Subcutaneous abdominal adipose tissue (tissue), 5 donors: ENCODE measurements at regions not wholly inside any gene's neighbourhood (a gene's known extent, or its start where the extent isn't known, plus 50 kb on each side); places are given as distances from the start of the nearest gene placed in this dataset.

Source experiments
- H3K27ac ChIP-seq: one replicate; pipeline ENCODE4 v1.7.0; 2013; ENCODE audit warnings: low read depth, mild to moderate bottlenecking, inconsistent platforms, low read length, moderate library complexity
- H3K27me3 ChIP-seq, 5 donors: one replicate each; pipeline ENCODE4 v1.7.0; 2013; ENCODE audit warnings: low read length in 5 of 5, inconsistent platforms in 1 of 5; ENCODE audit not compliant: control insufficient read depth in 5 of 5, insufficient read depth in 4 of 5
- H3K36me3 ChIP-seq, 5 donors: one replicate each; pipeline ENCODE4 v1.7.0; 2013; ENCODE audit warnings: low read length in 5 of 5; ENCODE audit not compliant: control insufficient read depth in 5 of 5, insufficient read depth in 5 of 5
- H3K4me1 ChIP-seq, 5 donors: one replicate each; pipeline ENCODE4 v1.7.0; 2013; ENCODE audit warnings: low read length in 5 of 5, mild to moderate bottlenecking in 3 of 5, moderate library complexity in 1 of 5; ENCODE audit not compliant: control insufficient read depth in 5 of 5, insufficient read depth in 5 of 5
- H3K4me3 ChIP-seq, 5 donors: one replicate each; pipeline ENCODE4 v1.7.0; 2013; ENCODE audit warnings: low read length in 5 of 5, low read depth in 1 of 5
- H3K9ac ChIP-seq, 5 donors: one replicate each; pipeline ENCODE4 v1.7.0; 2013; ENCODE audit warnings: low read length in 5 of 5, mild to moderate bottlenecking in 4 of 5, moderate library complexity in 3 of 5
- H3K9me3 ChIP-seq, 5 donors: one replicate each; pipeline ENCODE4 v1.7.0; 2013; ENCODE audit warnings: low read length in 5 of 5; ENCODE audit not compliant: control insufficient read depth in 5 of 5
- donor health status: healthy.
- donor health status: healthy.
- donor health status: healthy.
- donor health status: healthy.
- donor health status: healthy.

- H3K27me3 ChIP-seq = no peaks in the 10 kb centered on the region
- H3K9me3 ChIP-seq = no peaks in the 10 kb centered on the region
- peaks cover 0 to 70% (median 30%) of the 10 kb centered on the region in 5 donors for H3K36me3 ChIP-seq
- H3K27ac ChIP-seq = no peak overlapping the region
- no peak overlapping the region for H3K4me3 ChIP-seq
- H3K4me1 ChIP-seq = peaks cover 0 to 5% (median 0%) of the 10 kb centered on the region in 5 donors
- H3K9ac ChIP-seq = no peak overlapping the region
Measured at GRCh38 chr22:25374869-25375268, 155.4 kb downstream of the CRYBB2 start.

- no peak overlapping the region for H3K4me3 ChIP-seq
- no peak overlapping the region for H3K27ac ChIP-seq
- no peak overlapping the region for H3K9ac ChIP-seq
- peaks cover 0 to 76% (median 36%) of the 10 kb centered on the region in 5 donors for H3K36me3 ChIP-seq
- H3K27me3 ChIP-seq = no peaks in the 10 kb centered on the region
- H3K9me3 ChIP-seq = no peaks in the 10 kb centered on the region
- peaks cover 0 to 5% (median 0%) of the 10 kb centered on the region in 5 donors for H3K4me1 ChIP-seq
Measured at GRCh38 chr22:25375683-25376082, 156.2 kb downstream of the CRYBB2 start.

GRCh38 chr22:25377699-25378098, 158.3 kb downstream of the CRYBB2 start:
- Histone ChIP-seq H3K36me3 (peaks cover 0 to 72% (median 32%) of the 10 kb centered on the region in 5 donors), H3K27me3 (no peaks in the 10 kb centered on the region), H3K4me1 (peaks cover 0 to 5% (median 0%) of the 10 kb centered on the region in 5 donors)

DNA sequence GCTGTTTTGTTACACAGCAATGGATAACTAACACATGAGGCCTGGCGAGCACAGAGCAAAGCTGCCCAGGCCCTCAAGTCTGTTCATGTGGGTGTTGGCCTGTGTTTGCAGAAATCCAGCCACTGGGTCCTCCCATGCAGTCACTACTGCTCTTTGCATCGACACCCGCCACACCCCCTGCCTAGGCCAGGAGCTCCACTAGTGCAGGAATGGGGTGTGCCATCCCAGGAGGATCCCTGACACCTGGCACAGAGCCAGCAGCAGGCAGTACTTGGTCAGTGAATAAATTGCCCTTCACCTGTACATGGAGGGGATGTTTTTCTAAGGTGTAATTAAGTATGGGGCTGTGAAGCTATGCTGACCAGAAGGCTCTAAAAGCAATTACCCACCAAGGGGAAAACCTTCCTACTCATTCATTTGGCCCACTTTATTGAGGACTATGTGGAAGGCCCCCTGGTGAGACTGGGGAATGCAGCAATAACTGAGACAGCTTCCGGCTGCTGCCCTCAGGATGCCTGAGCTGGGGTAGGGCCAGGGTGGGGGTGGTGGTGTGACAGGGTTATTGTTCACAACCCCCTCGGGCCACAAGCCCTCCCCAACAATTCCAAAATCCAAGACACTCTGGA, 160.8 kb downstream of the CRYBB2 start:
- Histone ChIP-seq H3K27me3 (no peaks in the 10 kb centered on the region), H3K9me3 (no peaks in the 10 kb centered on the region), H3K27ac (no peak overlapping the region), H3K4me3 (no peak overlapping the region), H3K9ac (no peak overlapping the region), H3K36me3 (peaks cover 0 to 48% (median 28%) of the 10 kb centered on the region in 5 donors), H3K4me1 (no peaks in the 10 kb centered on the region)

More at GRCh38 chr22:25377699-25378098, 158.3 kb downstream of the CRYBB2 start:
- Histone ChIP-seq H3K4me3 (no peak overlapping the region), H3K9me3 (no peaks in the 10 kb centered on the region), H3K27ac (no peak overlapping the region), H3K9ac (no peak overlapping the region)

DNA sequence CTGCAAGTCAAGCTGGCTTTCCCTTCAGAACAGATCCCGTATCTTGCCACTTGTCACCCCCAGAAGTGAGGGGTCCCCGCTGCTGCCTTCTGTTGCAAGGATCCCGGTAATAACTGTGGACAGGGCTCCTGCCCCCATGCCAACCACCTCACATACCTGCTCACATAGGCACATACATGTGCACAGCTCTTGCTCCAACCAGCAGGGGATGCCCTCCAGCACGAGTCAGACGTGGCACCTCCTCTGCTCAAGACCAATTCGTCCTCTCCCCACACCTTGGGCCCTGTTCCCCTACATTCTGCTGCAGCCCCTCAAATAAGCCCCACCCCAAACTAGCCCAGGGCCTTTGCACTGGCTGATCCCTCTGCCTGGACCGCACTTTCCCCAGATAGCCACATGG, 163.3 kb downstream of the CRYBB2 start:
- Histone ChIP-seq H3K4me1 (peaks cover 0 to 15% (median 0%) of the 10 kb centered on the region in 5 donors), H3K27ac (no peak overlapping the region), H3K9ac (no peak overlapping the region), H3K36me3 (peaks cover 0 to 34% (median 19%) of the 10 kb centered on the region in 5 donors), H3K4me3 (no peak overlapping the region), H3K9me3 (no peaks in the 10 kb centered on the region), H3K27me3 (no peaks in the 10 kb centered on the region)

- Histone ChIP-seq H3K36me3 (peaks cover 0 to 30% (median 19%) of the 10 kb centered on the region in 5 donors), H3K9ac (no peak overlapping the region), H3K27me3 (no peaks in the 10 kb centered on the region), H3K4me3 (no peak overlapping the region), H3K9me3 (no peaks in the 10 kb centered on the region), H3K27ac (no peak overlapping the region), H3K4me1 (peaks cover 0 to 15% (median 0%) of the 10 kb centered on the region in 5 donors)
Measured at GRCh38 chr22:25383278-25383820, 163.9 kb downstream of the CRYBB2 start.

GRCh38 chr22:25383892-25384291, 164.5 kb downstream of the CRYBB2 start:
- no peak overlapping the region for H3K9ac ChIP-seq
- H3K36me3 ChIP-seq = peaks cover 0 to 24% (median 14%) of the 10 kb centered on the region in 5 donors
- H3K9me3 ChIP-seq = no peaks in the 10 kb centered on the region
- no peak overlapping the region for H3K27ac ChIP-seq
- H3K27me3 ChIP-seq = no peaks in the 10 kb centered on the region
- no peak overlapping the region for H3K4me3 ChIP-seq
- peaks cover 0 to 19% (median 4%) of the 10 kb centered on the region in 5 donors for H3K4me1 ChIP-seq

DNA sequence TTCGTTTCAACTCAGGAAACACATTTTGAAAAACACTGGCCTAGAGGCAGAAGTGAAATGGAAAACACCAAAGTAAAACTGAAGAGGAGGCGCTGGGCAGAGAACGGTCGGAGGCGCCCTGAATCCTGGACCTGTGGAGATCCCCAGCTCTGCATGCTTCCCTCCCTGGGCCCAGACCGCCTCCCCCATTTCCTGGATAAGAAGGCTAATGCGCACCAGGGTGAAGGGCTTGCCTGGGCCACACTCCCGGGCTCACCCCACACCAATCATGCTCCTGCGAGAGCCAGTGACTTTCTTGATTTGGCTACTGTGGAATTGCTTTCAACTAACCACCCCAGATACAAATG, 167.1 kb downstream of the CRYBB2 start:
- no peak overlapping the region for H3K27ac ChIP-seq

GRCh38 chr22:25388415-25388814, 169.0 kb downstream of the CRYBB2 start:
- no peaks in the 10 kb centered on the region for H3K9me3 ChIP-seq
- H3K4me3 ChIP-seq = no peak overlapping the region
- H3K27me3 ChIP-seq = no peaks in the 10 kb centered on the region
- no peak overlapping the region for H3K27ac ChIP-seq
- H3K9ac ChIP-seq = no peak overlapping the region
- H3K4me1 ChIP-seq = peaks cover 2 to 40% (median 30%) of the 10 kb centered on the region in 5 donors
- H3K36me3 ChIP-seq = no peaks in the 10 kb centered on the region

More for the DNA sequence above, 167.1 kb downstream of the CRYBB2 start:
- Histone ChIP-seq H3K36me3 (peaks cover 0 to under 1% (median 0%) of the 10 kb centered on the region in 5 donors), H3K9me3 (no peaks in the 10 kb centered on the region), H3K9ac (no peak overlapping the region), H3K4me1 (peaks cover 2 to 40% (median 28%) of the 10 kb centered on the region in 5 donors), H3K4me3 (no peak overlapping the region), H3K27me3 (no peaks in the 10 kb centered on the region)

GRCh38 chr22:25388866-25389540, 169.6 kb downstream of the CRYBB2 start:
- H3K9me3 ChIP-seq = no peaks in the 10 kb centered on the region
- H3K27me3 ChIP-seq = no peaks in the 10 kb centered on the region
- peaks cover 2 to 40% (median 30%) of the 10 kb centered on the region in 5 donors for H3K4me1 ChIP-seq
- H3K4me3 ChIP-seq = no peak overlapping the region
- H3K9ac ChIP-seq = peak overlapping the region in 1 of 5 donors; percentile 7
- no peak overlapping the region for H3K27ac ChIP-seq
- no peaks in the 10 kb centered on the region for H3K36me3 ChIP-seq
